Activated CD8-positive, alpha-beta memory T cell treated with anti-CD3 and anti-CD28 coated beads for 24 hours (primary cell): ENCODE measurements at regions not wholly inside any gene's neighbourhood (a gene's known extent, or its start where the extent isn't known, plus 50 kb on each side); places are given as distances from the start of the nearest gene placed in this dataset.

Source experiments
- DNase-seq: peaks from one replicate; pipeline ENCODE4 v3.0.0-alpha.2; 2020

GRCh38 chr3:16119887-16120286, 54.6 kb upstream of the GALNT15 start:
- no peak for DNase-seq

GRCh38 chr3:16121391-16121790, 53.1 kb upstream of the GALNT15 start:
- no peak for DNase-seq

- DNase-seq, result no peak
These were observed 52.3 kb upstream of the GALNT15 start for GRCh38 chr3:16122155-16122554.

GRCh38 chr3:16122661-16123060, 51.8 kb upstream of the GALNT15 start:
- DNase-seq, result no peak

- DNase-seq, result no peak
These were observed 49.8 kb upstream of the GALNT15 start for GRCh38 chr3:16124636-16125035.
